H1 (cell line): ENCODE measurements at regions not wholly inside any gene's neighbourhood (a gene's known extent, or its start where the extent isn't known, plus 50 kb on each side); places are given as distances from the start of the nearest gene placed in this dataset.

Experiments
- HDAC6 ChIP-seq: IDR thresholded peaks from one replicate; pipeline ENCODE4 v1.7.1; 2012; ENCODE audit warnings: low read depth, mild to moderate bottlenecking, inconsistent platforms, low read length, moderate library complexity
- KDM1A ChIP-seq: fragments of 200-600, 300-600 bp; sonication (generic); IDR thresholded peaks from 2 replicates; pipeline ENCODE4 v1.7.1; 2016; ENCODE audit warnings: mild to moderate bottlenecking, low read length, borderline replicate concordance
- KDM4A ChIP-seq: IDR thresholded peaks from one replicate; pipeline ENCODE4 v1.7.1; 2012; ENCODE audit warnings: low read depth, mild to moderate bottlenecking, moderate library complexity, low read length, inconsistent platforms; ENCODE audit not compliant: severe bottlenecking
- SAP30 ChIP-seq: fragments of 300-600 bp; sonication (generic); IDR thresholded peaks from 2 replicates; pipeline ENCODE4 v1.7.1; 2012; ENCODE audit warnings: low read length, moderate library complexity, mild to moderate bottlenecking, inconsistent platforms; ENCODE audit not compliant: insufficient read depth, insufficient replicate concordance
- TF ChIP-seq, protein P1 (sequence below): fragments of 300-600 bp; sonication (generic); IDR thresholded peaks from 2 replicates; pipeline ENCODE4 v1.7.1; 2012; ENCODE audit warnings: low read length, moderate library complexity, mild to moderate bottlenecking, inconsistent platforms; ENCODE audit not compliant: insufficient replicate concordance
- TF ChIP-seq, protein P2 (sequence below): IDR thresholded peaks from 2 replicates; pipeline ENCODE4 v1.6.1; 2012; ENCODE audit warnings: inconsistent platforms

DNA sequence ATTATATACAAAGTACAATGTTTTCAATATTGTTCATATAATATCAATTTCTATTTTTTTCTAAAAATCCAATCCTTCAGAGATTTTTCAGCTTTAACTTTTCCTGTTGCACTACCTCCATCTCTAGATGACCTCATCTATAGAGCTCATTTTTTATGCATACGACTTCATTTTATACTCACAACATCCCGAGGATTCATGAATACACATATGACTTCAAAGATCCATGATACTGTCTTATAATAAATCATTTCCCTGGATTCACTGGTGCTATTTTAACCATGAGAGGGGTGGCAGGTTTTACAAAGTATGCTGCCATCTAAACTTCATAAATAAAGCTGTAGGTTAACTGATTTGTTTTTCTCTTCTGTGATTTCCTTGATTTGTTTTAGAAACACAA is 694.6 kb downstream of the EPHA4 start (continued):
- TF ChIP-seq, protein P1, sequence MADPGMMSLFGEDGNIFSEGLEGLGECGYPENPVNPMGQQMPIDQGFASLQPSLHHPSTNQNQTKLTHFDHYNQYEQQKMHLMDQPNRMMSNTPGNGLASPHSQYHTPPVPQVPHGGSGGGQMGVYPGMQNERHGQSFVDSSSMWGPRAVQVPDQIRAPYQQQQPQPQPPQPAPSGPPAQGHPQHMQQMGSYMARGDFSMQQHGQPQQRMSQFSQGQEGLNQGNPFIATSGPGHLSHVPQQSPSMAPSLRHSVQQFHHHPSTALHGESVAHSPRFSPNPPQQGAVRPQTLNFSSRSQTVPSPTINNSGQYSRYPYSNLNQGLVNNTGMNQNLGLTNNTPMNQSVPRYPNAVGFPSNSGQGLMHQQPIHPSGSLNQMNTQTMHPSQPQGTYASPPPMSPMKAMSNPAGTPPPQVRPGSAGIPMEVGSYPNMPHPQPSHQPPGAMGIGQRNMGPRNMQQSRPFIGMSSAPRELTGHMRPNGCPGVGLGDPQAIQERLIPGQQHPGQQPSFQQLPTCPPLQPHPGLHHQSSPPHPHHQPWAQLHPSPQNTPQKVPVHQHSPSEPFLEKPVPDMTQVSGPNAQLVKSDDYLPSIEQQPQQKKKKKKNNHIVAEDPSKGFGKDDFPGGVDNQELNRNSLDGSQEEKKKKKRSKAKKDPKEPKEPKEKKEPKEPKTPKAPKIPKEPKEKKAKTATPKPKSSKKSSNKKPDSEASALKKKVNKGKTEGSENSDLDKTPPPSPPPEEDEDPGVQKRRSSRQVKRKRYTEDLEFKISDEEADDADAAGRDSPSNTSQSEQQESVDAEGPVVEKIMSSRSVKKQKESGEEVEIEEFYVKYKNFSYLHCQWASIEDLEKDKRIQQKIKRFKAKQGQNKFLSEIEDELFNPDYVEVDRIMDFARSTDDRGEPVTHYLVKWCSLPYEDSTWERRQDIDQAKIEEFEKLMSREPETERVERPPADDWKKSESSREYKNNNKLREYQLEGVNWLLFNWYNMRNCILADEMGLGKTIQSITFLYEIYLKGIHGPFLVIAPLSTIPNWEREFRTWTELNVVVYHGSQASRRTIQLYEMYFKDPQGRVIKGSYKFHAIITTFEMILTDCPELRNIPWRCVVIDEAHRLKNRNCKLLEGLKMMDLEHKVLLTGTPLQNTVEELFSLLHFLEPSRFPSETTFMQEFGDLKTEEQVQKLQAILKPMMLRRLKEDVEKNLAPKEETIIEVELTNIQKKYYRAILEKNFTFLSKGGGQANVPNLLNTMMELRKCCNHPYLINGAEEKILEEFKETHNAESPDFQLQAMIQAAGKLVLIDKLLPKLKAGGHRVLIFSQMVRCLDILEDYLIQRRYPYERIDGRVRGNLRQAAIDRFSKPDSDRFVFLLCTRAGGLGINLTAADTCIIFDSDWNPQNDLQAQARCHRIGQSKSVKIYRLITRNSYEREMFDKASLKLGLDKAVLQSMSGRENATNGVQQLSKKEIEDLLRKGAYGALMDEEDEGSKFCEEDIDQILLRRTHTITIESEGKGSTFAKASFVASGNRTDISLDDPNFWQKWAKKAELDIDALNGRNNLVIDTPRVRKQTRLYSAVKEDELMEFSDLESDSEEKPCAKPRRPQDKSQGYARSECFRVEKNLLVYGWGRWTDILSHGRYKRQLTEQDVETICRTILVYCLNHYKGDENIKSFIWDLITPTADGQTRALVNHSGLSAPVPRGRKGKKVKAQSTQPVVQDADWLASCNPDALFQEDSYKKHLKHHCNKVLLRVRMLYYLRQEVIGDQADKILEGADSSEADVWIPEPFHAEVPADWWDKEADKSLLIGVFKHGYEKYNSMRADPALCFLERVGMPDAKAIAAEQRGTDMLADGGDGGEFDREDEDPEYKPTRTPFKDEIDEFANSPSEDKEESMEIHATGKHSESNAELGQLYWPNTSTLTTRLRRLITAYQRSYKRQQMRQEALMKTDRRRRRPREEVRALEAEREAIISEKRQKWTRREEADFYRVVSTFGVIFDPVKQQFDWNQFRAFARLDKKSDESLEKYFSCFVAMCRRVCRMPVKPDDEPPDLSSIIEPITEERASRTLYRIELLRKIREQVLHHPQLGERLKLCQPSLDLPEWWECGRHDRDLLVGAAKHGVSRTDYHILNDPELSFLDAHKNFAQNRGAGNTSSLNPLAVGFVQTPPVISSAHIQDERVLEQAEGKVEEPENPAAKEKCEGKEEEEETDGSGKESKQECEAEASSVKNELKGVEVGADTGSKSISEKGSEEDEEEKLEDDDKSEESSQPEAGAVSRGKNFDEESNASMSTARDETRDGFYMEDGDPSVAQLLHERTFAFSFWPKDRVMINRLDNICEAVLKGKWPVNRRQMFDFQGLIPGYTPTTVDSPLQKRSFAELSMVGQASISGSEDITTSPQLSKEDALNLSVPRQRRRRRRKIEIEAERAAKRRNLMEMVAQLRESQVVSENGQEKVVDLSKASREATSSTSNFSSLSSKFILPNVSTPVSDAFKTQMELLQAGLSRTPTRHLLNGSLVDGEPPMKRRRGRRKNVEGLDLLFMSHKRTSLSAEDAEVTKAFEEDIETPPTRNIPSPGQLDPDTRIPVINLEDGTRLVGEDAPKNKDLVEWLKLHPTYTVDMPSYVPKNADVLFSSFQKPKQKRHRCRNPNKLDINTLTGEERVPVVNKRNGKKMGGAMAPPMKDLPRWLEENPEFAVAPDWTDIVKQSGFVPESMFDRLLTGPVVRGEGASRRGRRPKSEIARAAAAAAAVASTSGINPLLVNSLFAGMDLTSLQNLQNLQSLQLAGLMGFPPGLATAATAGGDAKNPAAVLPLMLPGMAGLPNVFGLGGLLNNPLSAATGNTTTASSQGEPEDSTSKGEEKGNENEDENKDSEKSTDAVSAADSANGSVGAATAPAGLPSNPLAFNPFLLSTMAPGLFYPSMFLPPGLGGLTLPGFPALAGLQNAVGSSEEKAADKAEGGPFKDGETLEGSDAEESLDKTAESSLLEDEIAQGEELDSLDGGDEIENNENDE = no peak
- no peak for TF ChIP-seq HDAC6
- no peak for TF ChIP-seq SAP30
- TF ChIP-seq, protein P2, sequence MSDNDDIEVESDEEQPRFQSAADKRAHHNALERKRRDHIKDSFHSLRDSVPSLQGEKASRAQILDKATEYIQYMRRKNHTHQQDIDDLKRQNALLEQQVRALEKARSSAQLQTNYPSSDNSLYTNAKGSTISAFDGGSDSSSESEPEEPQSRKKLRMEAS = no peak
- no peak for TF ChIP-seq KDM1A
- TF ChIP-seq KDM4A = no peak
